ENCODE measurements at regions not wholly inside any gene's neighbourhood (a gene's known extent, or its start where the extent isn't known, plus 50 kb on each side); places are given as distances from the start of the nearest gene placed in this dataset.

DNA sequence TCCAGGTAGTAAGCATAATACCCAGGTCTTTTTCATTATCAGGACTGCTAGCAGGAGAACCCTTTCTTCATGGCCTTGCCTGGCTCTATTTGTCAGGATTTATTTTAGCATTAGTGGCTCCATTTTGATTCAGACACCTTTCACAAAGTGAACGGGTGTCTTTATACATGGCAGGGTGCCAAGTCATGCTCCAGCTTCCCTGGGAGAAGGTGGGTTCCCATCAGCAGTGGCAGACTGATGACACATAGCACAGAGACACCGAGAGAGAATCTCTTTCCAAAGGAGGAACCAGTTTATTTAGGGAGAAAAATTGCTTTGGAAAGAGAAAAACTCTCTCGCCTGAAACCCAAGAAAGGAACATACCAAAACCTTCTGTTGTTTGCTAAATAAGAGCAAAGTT is 135.3 kb upstream of the TMTC4 start:
- Histone ChIP-seq H3K4me3 (ENCODE audit: low read depth, low read length) (no peak overlapping the region), H3K9me3 (ENCODE audit: control insufficient read depth, insufficient read depth, low read depth, low read length) (no peaks in the 10 kb centered on the region), H3K4me1 (ENCODE audit: control insufficient read depth, insufficient read depth, low read length) (no peaks in the 10 kb centered on the region), H3K36me3 (ENCODE audit: control insufficient read depth in 2 of 2, insufficient read depth in 1 of 2, low read length in 2 of 2) (no peaks in the 10 kb centered on the region), H3K27ac (ENCODE audit: extremely low read depth, low read depth, low read length) (no peak overlapping the region)
- CTCF ChIA-PET: no interaction called here
- POLR2A ChIA-PET: no interaction called here
- TF ChIP-seq ZNF473 (tag by site-specific recombination; IDR thresholded peaks at IDR 0.05): no peak

DNA sequence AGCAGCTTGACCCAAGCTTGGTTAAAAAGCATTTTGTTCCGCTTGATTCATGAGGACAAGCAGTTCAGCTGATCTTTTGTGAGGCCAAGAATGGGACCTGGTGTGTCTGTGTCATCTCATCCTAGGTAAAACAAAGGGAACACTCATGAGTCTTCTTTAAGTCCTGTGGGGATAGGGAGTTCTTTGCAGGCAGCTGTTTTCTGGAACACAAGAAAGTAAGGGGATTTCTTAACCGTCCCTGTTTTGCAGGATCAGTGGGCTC is 134.5 kb upstream of the TMTC4 start:
- Histone ChIP-seq H3K4me1 (ENCODE audit: control insufficient read depth, insufficient read depth, low read length) (no peaks in the 10 kb centered on the region), H3K27ac (ENCODE audit: extremely low read depth, low read depth, low read length) (no peak overlapping the region), H3K4me3 (ENCODE audit: low read depth, low read length) (no peak overlapping the region), H3K9me3 (ENCODE audit: control insufficient read depth, insufficient read depth, low read depth, low read length) (no peaks in the 10 kb centered on the region), H3K36me3 (ENCODE audit: control insufficient read depth in 2 of 2, insufficient read depth in 1 of 2, low read length in 2 of 2) (no peaks in the 10 kb centered on the region)
- ChIA-PET POLR2A (interaction anchor here (0.5 kb wide), 1 partner anchor 736 kb away, joined by 4 read pairs; no protein-coding TSS in a partner anchor), CTCF (no interaction called here)
- TF ChIP-seq ZNF768 (tag by site-specific recombination; IDR thresholded peaks at IDR 0.05) (no peak), SCRT2 (tag by site-specific recombination; IDR thresholded peaks at IDR 0.05) (no peak), ZNF792 (tag by site-specific recombination; IDR thresholded peaks at IDR 0.05) (no peak), ZNF585B (tag by site-specific recombination; IDR thresholded peaks at IDR 0.05) (no peak), ZNF266 (tag by site-specific recombination; IDR thresholded peaks at IDR 0.05; ENCODE audit: low read depth) (no peak), SP2 (tag by site-specific recombination; IDR thresholded peaks at IDR 0.05) (no peak), ZNF214 (tag by site-specific recombination; IDR thresholded peaks at IDR 0.05; ENCODE audit: borderline replicate concordance) (no peak), ZFP3 (tag by site-specific recombination; IDR thresholded peaks at IDR 0.05; ENCODE audit: low read depth) (no peak), ZBTB48 (tag by site-specific recombination; IDR thresholded peaks at IDR 0.05) (no peak), ZNF677 (tag by site-specific recombination; IDR thresholded peaks at IDR 0.05) (no peak)
- TF ChIP-seq, protein P1, sequence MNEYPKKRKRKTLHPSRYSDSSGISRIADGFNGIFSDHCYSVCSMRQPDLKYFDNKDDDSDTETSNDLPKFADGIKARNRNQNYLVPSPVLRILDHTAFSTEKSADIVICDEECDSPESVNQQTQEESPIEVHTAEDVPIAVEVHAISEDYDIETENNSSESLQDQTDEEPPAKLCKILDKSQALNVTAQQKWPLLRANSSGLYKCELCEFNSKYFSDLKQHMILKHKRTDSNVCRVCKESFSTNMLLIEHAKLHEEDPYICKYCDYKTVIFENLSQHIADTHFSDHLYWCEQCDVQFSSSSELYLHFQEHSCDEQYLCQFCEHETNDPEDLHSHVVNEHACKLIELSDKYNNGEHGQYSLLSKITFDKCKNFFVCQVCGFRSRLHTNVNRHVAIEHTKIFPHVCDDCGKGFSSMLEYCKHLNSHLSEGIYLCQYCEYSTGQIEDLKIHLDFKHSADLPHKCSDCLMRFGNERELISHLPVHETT (tag by site-specific recombination; IDR thresholded peaks at IDR 0.05): no peak
- TF ChIP-seq, protein P2, sequence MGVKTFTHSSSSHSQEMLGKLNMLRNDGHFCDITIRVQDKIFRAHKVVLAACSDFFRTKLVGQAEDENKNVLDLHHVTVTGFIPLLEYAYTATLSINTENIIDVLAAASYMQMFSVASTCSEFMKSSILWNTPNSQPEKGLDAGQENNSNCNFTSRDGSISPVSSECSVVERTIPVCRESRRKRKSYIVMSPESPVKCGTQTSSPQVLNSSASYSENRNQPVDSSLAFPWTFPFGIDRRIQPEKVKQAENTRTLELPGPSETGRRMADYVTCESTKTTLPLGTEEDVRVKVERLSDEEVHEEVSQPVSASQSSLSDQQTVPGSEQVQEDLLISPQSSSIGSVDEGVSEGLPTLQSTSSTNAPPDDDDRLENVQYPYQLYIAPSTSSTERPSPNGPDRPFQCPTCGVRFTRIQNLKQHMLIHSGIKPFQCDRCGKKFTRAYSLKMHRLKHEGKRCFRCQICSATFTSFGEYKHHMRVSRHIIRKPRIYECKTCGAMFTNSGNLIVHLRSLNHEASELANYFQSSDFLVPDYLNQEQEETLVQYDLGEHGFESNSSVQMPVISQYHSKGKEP (tag by site-specific recombination; IDR thresholded peaks at IDR 0.05): no peak
- TF ChIP-seq, protein P3, sequence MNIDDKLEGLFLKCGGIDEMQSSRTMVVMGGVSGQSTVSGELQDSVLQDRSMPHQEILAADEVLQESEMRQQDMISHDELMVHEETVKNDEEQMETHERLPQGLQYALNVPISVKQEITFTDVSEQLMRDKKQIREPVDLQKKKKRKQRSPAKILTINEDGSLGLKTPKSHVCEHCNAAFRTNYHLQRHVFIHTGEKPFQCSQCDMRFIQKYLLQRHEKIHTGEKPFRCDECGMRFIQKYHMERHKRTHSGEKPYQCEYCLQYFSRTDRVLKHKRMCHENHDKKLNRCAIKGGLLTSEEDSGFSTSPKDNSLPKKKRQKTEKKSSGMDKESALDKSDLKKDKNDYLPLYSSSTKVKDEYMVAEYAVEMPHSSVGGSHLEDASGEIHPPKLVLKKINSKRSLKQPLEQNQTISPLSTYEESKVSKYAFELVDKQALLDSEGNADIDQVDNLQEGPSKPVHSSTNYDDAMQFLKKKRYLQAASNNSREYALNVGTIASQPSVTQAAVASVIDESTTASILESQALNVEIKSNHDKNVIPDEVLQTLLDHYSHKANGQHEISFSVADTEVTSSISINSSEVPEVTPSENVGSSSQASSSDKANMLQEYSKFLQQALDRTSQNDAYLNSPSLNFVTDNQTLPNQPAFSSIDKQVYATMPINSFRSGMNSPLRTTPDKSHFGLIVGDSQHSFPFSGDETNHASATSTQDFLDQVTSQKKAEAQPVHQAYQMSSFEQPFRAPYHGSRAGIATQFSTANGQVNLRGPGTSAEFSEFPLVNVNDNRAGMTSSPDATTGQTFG (tag by site-specific recombination; IDR thresholded peaks at IDR 0.05; ENCODE audit: borderline replicate concordance): no peak

DNA sequence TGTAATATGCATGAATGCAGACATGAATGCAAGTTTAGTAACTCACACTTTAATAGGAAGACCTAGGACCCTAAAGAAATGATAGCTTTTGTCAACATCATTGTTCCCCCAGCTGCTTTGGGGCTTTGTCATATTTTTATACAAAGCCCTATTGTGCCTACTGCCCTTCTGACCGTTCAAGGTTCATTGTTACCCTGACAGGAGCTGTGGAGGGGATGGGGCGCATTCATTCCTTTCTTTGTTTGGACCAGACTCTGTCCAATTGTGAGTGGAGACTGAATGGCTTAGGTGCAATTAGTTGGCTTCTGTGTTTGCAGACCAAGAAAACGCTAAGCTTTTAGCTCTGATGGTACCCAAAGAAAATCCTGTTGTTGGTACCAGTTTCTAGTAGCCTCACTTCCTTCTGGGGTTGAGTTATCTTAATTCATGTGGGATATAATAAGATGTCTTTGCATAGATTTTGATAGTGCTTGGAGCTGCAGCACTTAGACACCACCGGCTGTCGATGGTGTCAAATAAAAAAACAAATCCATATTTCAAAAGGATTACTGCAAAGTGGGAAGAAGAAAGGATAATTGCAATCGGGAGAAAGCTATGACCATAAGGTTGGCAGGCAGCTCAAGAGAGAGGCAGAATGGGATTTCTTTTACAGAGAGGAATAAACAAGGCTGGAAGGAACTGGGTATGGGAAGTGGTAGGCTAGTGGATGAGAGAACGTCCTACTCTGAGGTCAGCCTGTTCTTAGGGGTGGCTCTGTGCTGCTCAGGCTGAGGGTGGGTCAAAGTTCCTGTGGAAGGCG is 133.9 kb upstream of the TMTC4 start:
- Histone ChIP-seq H3K36me3 (ENCODE audit: control insufficient read depth in 2 of 2, insufficient read depth in 1 of 2, low read length in 2 of 2) (no peaks in the 10 kb centered on the region), H3K4me1 (ENCODE audit: control insufficient read depth, insufficient read depth, low read length) (no peaks in the 10 kb centered on the region), H3K27ac (ENCODE audit: extremely low read depth, low read depth, low read length) (no peak overlapping the region), H3K9me3 (ENCODE audit: control insufficient read depth, insufficient read depth, low read depth, low read length) (no peaks in the 10 kb centered on the region), H3K4me3 (ENCODE audit: low read depth, low read length) (no peak overlapping the region)
- TF ChIP-seq, protein P4, sequence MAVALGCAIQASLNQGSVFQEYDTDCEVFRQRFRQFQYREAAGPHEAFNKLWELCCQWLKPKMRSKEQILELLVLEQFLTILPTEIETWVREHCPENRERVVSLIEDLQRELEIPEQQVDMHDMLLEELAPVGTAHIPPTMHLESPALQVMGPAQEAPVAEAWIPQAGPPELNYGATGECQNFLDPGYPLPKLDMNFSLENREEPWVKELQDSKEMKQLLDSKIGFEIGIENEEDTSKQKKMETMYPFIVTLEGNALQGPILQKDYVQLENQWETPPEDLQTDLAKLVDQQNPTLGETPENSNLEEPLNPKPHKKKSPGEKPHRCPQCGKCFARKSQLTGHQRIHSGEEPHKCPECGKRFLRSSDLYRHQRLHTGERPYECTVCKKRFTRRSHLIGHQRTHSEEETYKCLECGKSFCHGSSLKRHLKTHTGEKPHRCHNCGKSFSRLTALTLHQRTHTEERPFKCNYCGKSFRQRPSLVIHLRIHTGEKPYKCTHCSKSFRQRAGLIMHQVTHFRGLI (tag by site-specific recombination; IDR thresholded peaks at IDR 0.05): no peak
- TF ChIP-seq ZNF658 (tag by site-specific recombination; IDR thresholded peaks at IDR 0.05): no peak
- no peak for TF ChIP-seq ZNF335 (tag by site-specific recombination; conservative IDR thresholded peaks at IDR 0.05)
- TF ChIP-seq, protein P5, sequence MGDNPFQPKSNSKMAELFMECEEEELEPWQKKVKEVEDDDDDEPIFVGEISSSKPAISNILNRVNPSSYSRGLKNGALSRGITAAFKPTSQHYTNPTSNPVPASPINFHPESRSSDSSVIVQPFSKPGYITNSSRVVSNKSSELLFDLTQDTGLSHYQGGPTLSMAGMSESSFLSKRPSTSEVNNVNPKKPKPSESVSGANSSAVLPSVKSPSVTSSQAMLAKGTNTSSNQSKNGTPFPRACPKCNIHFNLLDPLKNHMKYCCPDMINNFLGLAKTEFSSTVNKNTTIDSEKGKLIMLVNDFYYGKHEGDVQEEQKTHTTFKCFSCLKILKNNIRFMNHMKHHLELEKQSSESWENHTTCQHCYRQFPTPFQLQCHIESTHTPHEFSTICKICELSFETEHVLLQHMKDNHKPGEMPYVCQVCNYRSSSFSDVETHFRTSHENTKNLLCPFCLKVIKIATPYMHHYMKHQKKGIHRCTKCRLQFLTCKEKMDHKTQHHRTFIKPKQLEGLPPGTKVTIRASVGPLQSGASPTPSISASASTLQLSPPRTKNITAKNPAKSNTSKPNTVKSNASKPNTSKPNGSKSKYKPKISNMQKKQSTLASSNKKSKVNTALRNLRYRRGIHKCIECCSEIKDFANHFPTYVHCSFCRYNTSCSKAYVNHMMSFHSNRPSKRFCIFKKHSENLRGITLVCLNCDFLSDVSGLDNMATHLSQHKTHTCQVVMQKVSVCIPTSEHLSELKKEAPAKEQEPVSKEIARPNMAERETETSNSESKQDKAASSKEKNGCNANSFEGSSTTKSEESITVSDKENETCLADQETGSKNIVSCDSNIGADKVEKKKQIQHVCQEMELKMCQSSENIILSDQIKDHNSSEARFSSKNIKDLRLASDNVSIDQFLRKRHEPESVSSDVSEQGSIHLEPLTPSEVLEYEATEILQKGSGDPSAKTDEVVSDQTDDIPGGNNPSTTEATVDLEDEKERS (tag by site-specific recombination; IDR thresholded peaks at IDR 0.05): no peak
- TF ChIP-seq ZFP37 (tag by site-specific recombination; IDR thresholded peaks at IDR 0.05): no peak
- TF ChIP-seq BCL11A (tag by site-specific recombination; IDR thresholded peaks at IDR 0.05; ENCODE audit: low read depth): no peak
- TF ChIP-seq ZBTB7A (tag by site-specific recombination; IDR thresholded peaks at IDR 0.05; ENCODE audit: low read depth): no peak
- ChIA-PET POLR2A (interaction anchor here (0.5 kb wide), 1 partner anchor 735 kb away, joined by 4 read pairs; no protein-coding TSS in a partner anchor), CTCF (no interaction called here)
